Body of pancreas (tissue), 4 donors: ENCODE measurements at regions not wholly inside any gene's neighbourhood (a gene's known extent, or its start where the extent isn't known, plus 50 kb on each side); places are given as distances from the start of the nearest gene placed in this dataset.

ENCODE experiments used
- CTCF ChIP-seq, 7 experiments: fragments of 450-650 bp in 4 of 7; fragments of 200-600 bp in 3 of 7; sonication (generic) in 3 of 7; IDR thresholded peaks; one replicate each; pipeline ENCODE4 v1.5.1; 2016 to 2019; ENCODE audit warnings: antibody characterized with exemption in 7 of 7
- POLR2A ChIP-seq, 3 donors: fragments of 450-650 bp; IDR thresholded peaks; one replicate each; pipeline ENCODE4 v1.6.1; 2016; ENCODE audit warnings: antibody characterized with exemption in 3 of 3, mild to moderate bottlenecking in 2 of 3

DNA sequence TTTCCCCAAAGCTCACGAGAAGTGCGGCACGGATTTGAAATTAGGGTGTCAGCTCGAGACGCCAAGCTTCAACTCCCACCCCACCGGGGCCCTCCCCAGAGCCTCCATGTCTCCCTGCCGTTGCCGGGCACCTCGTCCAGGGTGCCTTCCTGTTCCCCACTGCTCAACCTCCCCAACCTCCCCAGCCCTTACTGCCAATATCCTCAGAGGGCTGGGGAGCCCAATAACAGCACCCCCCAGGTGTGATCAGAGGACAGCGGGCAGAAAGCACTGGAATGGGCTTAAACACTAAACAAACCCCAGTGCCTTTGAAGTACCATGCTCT is 1336.4 kb downstream of the TBC1D22A start:
- TF ChIP-seq CTCF (IDR thresholded peaks at IDR 0.05), result no peak
- no peak for TF ChIP-seq POLR2A (IDR thresholded peaks at IDR 0.05)
